DND-41 (cell line): ENCODE measurements at regions not wholly inside any gene's neighbourhood (a gene's known extent, or its start where the extent isn't known, plus 50 kb on each side); places are given as distances from the start of the nearest gene placed in this dataset.

ENCODE experiments used
- ATAC-seq: fragments of 200-7000 bp; cut with Tn5 transposase; 3 replicates; pipeline ENCODE4 v1.9.1; 2021; ENCODE audit warnings: low read depth; ENCODE audit not compliant: insufficient read depth
- DNase-seq: peaks from one replicate; pipeline ENCODE4 v3.0.0-alpha.2; 2020
- H2AFZ ChIP-seq: 2 replicates; pipeline ENCODE4 v1.6.0; 2012; ENCODE audit warnings: low read depth, low read length
- H3K27ac ChIP-seq: 2 replicates; pipeline ENCODE4 v1.5.1; 2012; ENCODE audit warnings: low read length, inconsistent platforms
- H3K27me3 ChIP-seq: fragments of 200-600 bp; sonication (generic); 2 replicates; pipeline ENCODE4 v1.6.0; 2012; ENCODE audit warnings: low read length, mild to moderate bottlenecking, inconsistent platforms; ENCODE audit not compliant: insufficient read depth, poor library complexity
- H3K36me3 ChIP-seq: 2 replicates; pipeline ENCODE4 v1.5.1; 2012; ENCODE audit warnings: low read length, inconsistent platforms; ENCODE audit not compliant: insufficient read depth
- H3K4me1 ChIP-seq: 2 replicates; pipeline ENCODE4 v1.5.1; 2012; ENCODE audit warnings: mild to moderate bottlenecking, low read length; ENCODE audit not compliant: insufficient read depth
- H3K4me2 ChIP-seq: 2 replicates; pipeline ENCODE4 v1.6.0; 2012; ENCODE audit warnings: mild to moderate bottlenecking, moderate library complexity, low read length, inconsistent platforms; ENCODE audit not compliant: insufficient read depth
- H3K4me3 ChIP-seq, 2 experiments: fragments of 200-600 bp in 1 of 2; shearing (Covaris generic) in 1 of 2; 2 replicates each; pipeline ENCODE4 v1.5.1; 2012 to 2016; ENCODE audit warnings: inconsistent platforms in 2 of 2, low read length in 2 of 2, mild to moderate bottlenecking in 2 of 2, low read depth in 1 of 2, moderate library complexity in 1 of 2
- H3K79me2 ChIP-seq: 2 replicates; pipeline ENCODE4 v1.6.0; 2012; ENCODE audit warnings: low read length, inconsistent platforms; ENCODE audit not compliant: insufficient read depth
- H3K9ac ChIP-seq: 2 replicates; pipeline ENCODE4 v1.6.0; 2012; ENCODE audit warnings: low read depth, mild to moderate bottlenecking, inconsistent platforms, low read length, moderate library complexity
- H3K9me3 ChIP-seq: 2 replicates; pipeline ENCODE4 v1.5.1; 2012; ENCODE audit warnings: low read length, moderate library complexity, mild to moderate bottlenecking, inconsistent platforms; ENCODE audit not compliant: insufficient read depth, severe bottlenecking
- H4K20me1 ChIP-seq: 2 replicates; pipeline ENCODE4 v1.6.0; 2012; ENCODE audit warnings: low read length; ENCODE audit not compliant: insufficient read depth
- CTCF ChIP-seq: IDR thresholded peaks from 2 replicates; pipeline ENCODE4 v1.5.1; 2012; ENCODE audit warnings: borderline replicate concordance, low read length, moderate library complexity, mild to moderate bottlenecking; ENCODE audit not compliant: poor library complexity, severe bottlenecking; ENCODE audit errors: extremely low read depth
- EZH2 ChIP-seq: IDR thresholded peaks from 3 replicates; pipeline ENCODE4 v1.6.1; 2012; ENCODE audit warnings: borderline replicate concordance, low read depth, mild to moderate bottlenecking, moderate library complexity, low read length, inconsistent platforms; ENCODE audit not compliant: severe bottlenecking

GRCh38 chr19:28425046-28425931 lies 787.7 kb downstream of the UQCRFS1 start:
- DNase-seq (no peak), ATAC-seq (no peak)
- no peaks in the 10 kb centered on the region for H4K20me1 ChIP-seq
- no peak overlapping the region for H3K4me3 ChIP-seq
- peak overlapping the region; percentile 33 for H3K9ac ChIP-seq
- no peaks in the 10 kb centered on the region for H3K79me2 ChIP-seq
- H2AFZ ChIP-seq, result peak overlapping the region; percentile 23; the same call in 1 of the 2 replicates
- peaks cover 79% of the 10 kb centered on the region for H3K4me1 ChIP-seq
- no peaks in the 10 kb centered on the region for H3K9me3 ChIP-seq
- H3K27ac ChIP-seq, result peak overlapping the region; percentile 71
- no peak for TF ChIP-seq EZH2
- TF ChIP-seq CTCF, result no peak
- no peaks in the 10 kb centered on the region for H3K27me3 ChIP-seq
- no peaks in the 10 kb centered on the region for H3K36me3 ChIP-seq
- 0 out of 2 replicates have a peak overlapping the region, but pooled peaks have one; percentile 11 for H3K4me2 ChIP-seq

- H4K20me1 ChIP-seq, result no peaks in the 10 kb centered on the region
Measured at GRCh38 chr19:28424662-28425045, 788.3 kb downstream of the UQCRFS1 start.

GRCh38 chr19:28424077-28424476 lies 788.9 kb downstream of the UQCRFS1 start:
- no peaks in the 10 kb centered on the region for H3K27me3 ChIP-seq
- DNase-seq (no peak), ATAC-seq (no peak)
- H3K4me3 ChIP-seq, result no peak overlapping the region
- H3K4me1 ChIP-seq, result peaks cover 83% of the 10 kb centered on the region
- TF ChIP-seq CTCF (no peak), EZH2 (no peak)
- H4K20me1 ChIP-seq, result no peaks in the 10 kb centered on the region
- no peak overlapping the region for H2AFZ ChIP-seq
- 0 out of 2 replicates have a peak overlapping the region, but pooled peaks have one; percentile 33 for H3K9ac ChIP-seq
- no peaks in the 10 kb centered on the region for H3K79me2 ChIP-seq
- no peak overlapping the region for H3K4me2 ChIP-seq
- no peaks in the 10 kb centered on the region for H3K9me3 ChIP-seq
- H3K27ac ChIP-seq, result peak overlapping the region; percentile 71
- H3K36me3 ChIP-seq, result no peaks in the 10 kb centered on the region

More at GRCh38 chr19:28424662-28425045, 788.3 kb downstream of the UQCRFS1 start:
- ATAC-seq (no peak), DNase-seq (no peak)
- peak overlapping the region; percentile 71 for H3K27ac ChIP-seq
- 0 out of 2 replicates have a peak overlapping the region, but pooled peaks have one; percentile 23 for H2AFZ ChIP-seq
- no peaks in the 10 kb centered on the region for H3K9me3 ChIP-seq
- 0 out of 2 replicates have a peak overlapping the region, but pooled peaks have one; percentile 11 for H3K4me2 ChIP-seq
- no peak overlapping the region for H3K4me3 ChIP-seq
- no peaks in the 10 kb centered on the region for H3K27me3 ChIP-seq
- TF ChIP-seq EZH2 (no peak), CTCF (no peak)
- no peaks in the 10 kb centered on the region for H3K79me2 ChIP-seq
- H3K9ac ChIP-seq, result peak overlapping the region; percentile 33
- H3K4me1 ChIP-seq, result peaks cover 84% of the 10 kb centered on the region
- H3K36me3 ChIP-seq, result no peaks in the 10 kb centered on the region
